ENCODE measurements at regions not wholly inside any gene's neighbourhood (a gene's known extent, or its start where the extent isn't known, plus 50 kb on each side); places are given as distances from the start of the nearest gene placed in this dataset.

DNA sequence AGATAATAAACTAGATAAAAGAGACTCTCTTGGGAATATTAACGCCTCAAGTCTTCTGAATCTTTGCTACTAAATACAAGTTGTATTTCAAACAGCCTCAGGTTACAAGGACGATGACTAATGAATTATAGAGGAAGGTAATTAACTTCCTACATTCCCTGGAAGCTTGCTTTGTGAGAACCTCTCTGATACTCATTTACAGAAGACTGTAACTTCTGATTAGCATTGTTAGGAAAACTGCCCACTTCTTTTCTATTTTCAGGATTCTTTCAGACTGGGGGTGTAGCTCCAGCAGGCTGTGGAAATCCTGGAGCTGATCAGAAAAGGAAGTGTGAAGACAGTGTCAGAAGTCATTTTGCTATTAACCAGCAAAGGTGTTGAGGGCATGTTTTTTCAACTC, 316.7 kb upstream of the NPSR1 start:
- TF ChIP-seq EP300 (IDR thresholded peaks at IDR 0.05) = no peak
- no peak for TF ChIP-seq POLR2A (IDR thresholded peaks at IDR 0.05)
- TF ChIP-seq, protein P1, sequence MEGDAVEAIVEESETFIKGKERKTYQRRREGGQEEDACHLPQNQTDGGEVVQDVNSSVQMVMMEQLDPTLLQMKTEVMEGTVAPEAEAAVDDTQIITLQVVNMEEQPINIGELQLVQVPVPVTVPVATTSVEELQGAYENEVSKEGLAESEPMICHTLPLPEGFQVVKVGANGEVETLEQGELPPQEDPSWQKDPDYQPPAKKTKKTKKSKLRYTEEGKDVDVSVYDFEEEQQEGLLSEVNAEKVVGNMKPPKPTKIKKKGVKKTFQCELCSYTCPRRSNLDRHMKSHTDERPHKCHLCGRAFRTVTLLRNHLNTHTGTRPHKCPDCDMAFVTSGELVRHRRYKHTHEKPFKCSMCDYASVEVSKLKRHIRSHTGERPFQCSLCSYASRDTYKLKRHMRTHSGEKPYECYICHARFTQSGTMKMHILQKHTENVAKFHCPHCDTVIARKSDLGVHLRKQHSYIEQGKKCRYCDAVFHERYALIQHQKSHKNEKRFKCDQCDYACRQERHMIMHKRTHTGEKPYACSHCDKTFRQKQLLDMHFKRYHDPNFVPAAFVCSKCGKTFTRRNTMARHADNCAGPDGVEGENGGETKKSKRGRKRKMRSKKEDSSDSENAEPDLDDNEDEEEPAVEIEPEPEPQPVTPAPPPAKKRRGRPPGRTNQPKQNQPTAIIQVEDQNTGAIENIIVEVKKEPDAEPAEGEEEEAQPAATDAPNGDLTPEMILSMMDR (IDR thresholded peaks at IDR 0.05) = no peak
- TF ChIP-seq POLR2AphosphoS5 (IDR thresholded peaks at IDR 0.05) = no peak
- DNase-seq = no peak
- Histone ChIP-seq H3K4me1 (no peaks in the 10 kb centered on the region), H3K4me3 (no peak overlapping the region), H3K9me3 (peaks cover 0 to 3% (median 0%) of the 10 kb centered on the region in 4 donors), H3K27me3 (no peaks in the 10 kb centered on the region), H3K36me3 (no peaks in the 10 kb centered on the region), H3K27ac (no peak overlapping the region)
- intact Hi-C loops (cut with DNase I) = no loop called here
- WGBS, 2 donors = 38 to 56% methylated on average over 2 of the region's 2 CpGs

- TF ChIP-seq EP300 (IDR thresholded peaks at IDR 0.05) = no peak
- TF ChIP-seq, protein P1 (IDR thresholded peaks at IDR 0.05) = no peak
- TF ChIP-seq POLR2AphosphoS5 (IDR thresholded peaks at IDR 0.05) = no peak
- no peak for TF ChIP-seq POLR2A (IDR thresholded peaks at IDR 0.05)
- Histone ChIP-seq H3K9me3 (peaks cover 0 to 3% (median 0%) of the 10 kb centered on the region in 4 donors), H3K4me1 (no peaks in the 10 kb centered on the region), H3K36me3 (no peaks in the 10 kb centered on the region), H3K27me3 (no peaks in the 10 kb centered on the region), H3K27ac (no peak overlapping the region), H3K4me3 (no peak overlapping the region)
- WGBS, 2 donors = 85 to 86% methylated on average over 1 of the region's 1 CpG
- intact Hi-C loops (cut with DNase I) = no loop called here
- DNase-seq = no peak
Measured at GRCh38 chr7:34342387-34342786, 315.6 kb upstream of the NPSR1 start.

DNA sequence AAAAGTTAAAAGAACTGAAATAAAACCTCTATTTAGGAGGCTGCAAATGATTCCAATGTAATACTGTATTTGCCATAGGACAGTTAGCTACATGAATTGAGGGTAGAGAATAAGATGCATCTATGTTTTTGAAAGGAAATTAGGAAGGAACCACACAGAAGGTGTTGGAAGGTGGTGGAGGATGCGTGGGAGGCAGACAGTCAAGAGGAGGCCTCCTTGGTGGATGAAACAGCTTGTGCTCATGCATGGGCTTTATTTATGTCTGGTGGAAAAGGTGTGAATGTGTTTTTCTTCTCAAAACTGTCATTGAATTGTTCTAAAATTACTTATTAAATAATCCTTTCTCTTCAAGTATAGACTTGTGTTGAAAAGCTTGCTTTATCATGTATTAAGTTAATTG, 314.4 kb upstream of the NPSR1 start:
- intact Hi-C loops (cut with DNase I) = no loop called here
- 81 to 87% methylated on average over 1 of the region's 1 CpG for WGBS, 2 donors
- DNase-seq = no peak
- Histone ChIP-seq H3K4me3 (no peak overlapping the region), H3K4me1 (no peaks in the 10 kb centered on the region), H3K36me3 (no peaks in the 10 kb centered on the region), H3K27me3 (no peaks in the 10 kb centered on the region), H3K27ac (no peak overlapping the region), H3K9me3 (no peaks in the 10 kb centered on the region)
- TF ChIP-seq POLR2A (IDR thresholded peaks at IDR 0.05) (no peak), EP300 (IDR thresholded peaks at IDR 0.05) (no peak), POLR2AphosphoS5 (IDR thresholded peaks at IDR 0.05) (no peak)
- TF ChIP-seq, protein P1 (IDR thresholded peaks at IDR 0.05) = no peak

- H3K4me1 ChIP-seq = no peaks in the 10 kb centered on the region
- intact Hi-C loops (cut with DNase I) = no loop called here
- no peaks in the 10 kb centered on the region for H3K9me3 ChIP-seq
- H3K27me3 ChIP-seq = no peaks in the 10 kb centered on the region
- H3K27ac ChIP-seq = no peak overlapping the region
- no peak overlapping the region for H3K4me3 ChIP-seq
- no peaks in the 10 kb centered on the region for H3K36me3 ChIP-seq
- DNase-seq = no peak
- 81 to 84% methylated on average over 3 of the region's 3 CpGs for WGBS, 2 donors
- TF ChIP-seq, protein P1 (IDR thresholded peaks at IDR 0.05) = no peak
- TF ChIP-seq POLR2A (IDR thresholded peaks at IDR 0.05) = no peak
- no peak for TF ChIP-seq POLR2AphosphoS5 (IDR thresholded peaks at IDR 0.05)
- no peak for TF ChIP-seq EP300 (IDR thresholded peaks at IDR 0.05)
Measured at GRCh38 chr7:34354011-34354410, 304.0 kb upstream of the NPSR1 start.

- Histone ChIP-seq H3K27me3 (no peaks in the 10 kb centered on the region), H3K9me3 (no peaks in the 10 kb centered on the region), H3K27ac (no peak overlapping the region), H3K36me3 (no peaks in the 10 kb centered on the region), H3K4me1 (no peaks in the 10 kb centered on the region), H3K4me3 (no peak overlapping the region)
- intact Hi-C loops (cut with DNase I) = no loop called here
- TF ChIP-seq POLR2AphosphoS5 (IDR thresholded peaks at IDR 0.05) (no peak), EP300 (IDR thresholded peaks at IDR 0.05) (no peak), POLR2A (IDR thresholded peaks at IDR 0.05) (no peak)
- TF ChIP-seq, protein P1 (IDR thresholded peaks at IDR 0.05) = no peak
- DNase-seq = no peak
Measured at GRCh38 chr7:34354899-34355298, 303.1 kb upstream of the NPSR1 start.
